ENCODE measurements at regions not wholly inside any gene's neighbourhood (a gene's known extent, or its start where the extent isn't known, plus 50 kb on each side); places are given as distances from the start of the nearest gene placed in this dataset.

- WGBS (ENCODE audit: insufficient coverage), result 75% methylated on average over 8 of the region's 10 CpGs
- POLR2A ChIA-PET, result no interaction called here
- no peak overlapping the region for H3K9ac ChIP-seq (ENCODE audit: low read length)
Measured at GRCh38 chr16:17845031-17845430, 374.3 kb upstream of the XYLT1 start.

DNA sequence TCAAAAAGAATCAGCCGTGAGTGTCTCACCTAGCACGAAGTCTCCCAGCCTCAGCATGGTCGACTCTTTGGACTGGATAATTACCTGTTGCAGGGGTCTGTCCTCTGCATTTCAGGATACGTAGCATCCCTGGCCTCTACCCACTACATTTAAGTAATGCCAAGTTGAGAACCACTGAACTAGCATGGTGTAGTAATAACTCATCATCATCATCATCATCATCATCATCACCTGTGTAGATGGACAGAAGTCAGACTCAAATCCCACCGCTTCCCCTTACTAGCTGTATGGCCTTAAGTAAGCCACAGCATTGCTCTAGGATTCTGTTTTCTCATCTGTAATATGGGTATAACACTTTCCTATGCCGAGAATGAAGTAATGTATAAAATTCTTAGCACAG, 373.1 kb upstream of the XYLT1 start:
- TF ChIP-seq, protein P1, sequence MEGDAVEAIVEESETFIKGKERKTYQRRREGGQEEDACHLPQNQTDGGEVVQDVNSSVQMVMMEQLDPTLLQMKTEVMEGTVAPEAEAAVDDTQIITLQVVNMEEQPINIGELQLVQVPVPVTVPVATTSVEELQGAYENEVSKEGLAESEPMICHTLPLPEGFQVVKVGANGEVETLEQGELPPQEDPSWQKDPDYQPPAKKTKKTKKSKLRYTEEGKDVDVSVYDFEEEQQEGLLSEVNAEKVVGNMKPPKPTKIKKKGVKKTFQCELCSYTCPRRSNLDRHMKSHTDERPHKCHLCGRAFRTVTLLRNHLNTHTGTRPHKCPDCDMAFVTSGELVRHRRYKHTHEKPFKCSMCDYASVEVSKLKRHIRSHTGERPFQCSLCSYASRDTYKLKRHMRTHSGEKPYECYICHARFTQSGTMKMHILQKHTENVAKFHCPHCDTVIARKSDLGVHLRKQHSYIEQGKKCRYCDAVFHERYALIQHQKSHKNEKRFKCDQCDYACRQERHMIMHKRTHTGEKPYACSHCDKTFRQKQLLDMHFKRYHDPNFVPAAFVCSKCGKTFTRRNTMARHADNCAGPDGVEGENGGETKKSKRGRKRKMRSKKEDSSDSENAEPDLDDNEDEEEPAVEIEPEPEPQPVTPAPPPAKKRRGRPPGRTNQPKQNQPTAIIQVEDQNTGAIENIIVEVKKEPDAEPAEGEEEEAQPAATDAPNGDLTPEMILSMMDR (IDR thresholded peaks at IDR 0.05), result no peak
- TF ChIP-seq EZH2 (IDR thresholded peaks at IDR 0.05; ENCODE audit: borderline replicate concordance, insufficient read depth, low read depth, low read length, poor library complexity, severe bottlenecking), result no peak
- CTCF ChIA-PET, result no interaction called here
- POLR2A ChIA-PET, result no interaction called here
- Histone ChIP-seq H3K27ac (ENCODE audit: low read length in 2 of 2) (no peak overlapping the region), H3K9ac (ENCODE audit: low read length) (no peak overlapping the region), H4K20me1 (ENCODE audit: control insufficient read depth, insufficient read depth, low read length, poor library complexity, severe bottlenecking) (no peaks in the 10 kb centered on the region), H3K27me3 (replicated peaks in 1 of 4; ENCODE audit: control extremely low read depth in 1 of 4, control insufficient read depth in 3 of 4, insufficient read depth in 4 of 4, low read length in 3 of 4) (peaks cover 0 to 3% (median 0%) of the 10 kb centered on the region in 4 experiments), H3K9me3 (ENCODE audit: control extremely low read depth in 1 of 3, control insufficient read depth in 2 of 3, insufficient read depth in 1 of 3, low read length in 2 of 3) (peaks cover 0 to 4% (median 0%) of the 10 kb centered on the region in 3 donors), H2AFZ (ENCODE audit: insufficient read depth, low read depth, low read length, poor library complexity, severe bottlenecking) (no peak overlapping the region), H3K4me3 (ENCODE audit: control extremely low read depth in 1 of 5, extremely low read depth in 1 of 5, insufficient read depth in 1 of 5, low read depth in 2 of 5, low read length in 4 of 5) (no peak overlapping the region), H3K79me2 (ENCODE audit: control insufficient read depth, insufficient read depth, low read length) (no peaks in the 10 kb centered on the region), H3K4me2 (replicated peaks; ENCODE audit: low read depth, low read length, poor library complexity, severe bottlenecking) (no peak overlapping the region), H3K36me3 (replicated peaks in 1 of 2; ENCODE audit: control extremely low read depth in 1 of 2, control insufficient read depth in 1 of 2, extremely low read depth in 1 of 2, insufficient read depth in 2 of 2, low read length in 1 of 2) (no peaks in the 10 kb centered on the region), H3K4me1 (ENCODE audit: control insufficient read depth in 2 of 2, insufficient read depth in 2 of 2, low read length in 2 of 2) (no peaks in the 10 kb centered on the region)
- DNase-seq, result no peak
- intact Hi-C loops (cut with micrococcal nuclease), result no loop called here
- 92% methylated on average over 3 of the region's 6 CpGs for WGBS (ENCODE audit: insufficient coverage)
- no peak overlapping the region for H3K27ac Mint-ChIP-seq
- no peaks in the 10 kb centered on the region for H3K4me1 Mint-ChIP-seq
- peaks cover 24% of the 10 kb centered on the region for H3K27me3 Mint-ChIP-seq
- no peak overlapping the region for H3K4me3 Mint-ChIP-seq
- H3K9me3 Mint-ChIP-seq (ENCODE audit: insufficient read depth), result no peaks in the 10 kb centered on the region
- ATAC-seq (ENCODE audit: low read depth), result no peak

More at GRCh38 chr16:17845031-17845430, 374.3 kb upstream of the XYLT1 start:
- Mint-ChIP-seq H3K4me3 (no peak overlapping the region), H3K27ac (no peak overlapping the region), H3K4me1 (no peaks in the 10 kb centered on the region), H3K27me3 (peaks cover 17% of the 10 kb centered on the region), H3K9me3 (ENCODE audit: insufficient read depth) (no peaks in the 10 kb centered on the region)
- Histone ChIP-seq H3K4me3 (ENCODE audit: control extremely low read depth in 1 of 5, extremely low read depth in 1 of 5, insufficient read depth in 1 of 5, low read depth in 2 of 5, low read length in 4 of 5) (no peak overlapping the region), H3K4me2 (replicated peaks; ENCODE audit: low read depth, low read length, poor library complexity, severe bottlenecking) (no peak overlapping the region), H2AFZ (ENCODE audit: insufficient read depth, low read depth, low read length, poor library complexity, severe bottlenecking) (no peak overlapping the region), H3K4me1 (ENCODE audit: control insufficient read depth in 2 of 2, insufficient read depth in 2 of 2, low read length in 2 of 2) (no peaks in the 10 kb centered on the region), H3K27ac (ENCODE audit: low read length in 2 of 2) (no peak overlapping the region), H3K79me2 (ENCODE audit: control insufficient read depth, insufficient read depth, low read length) (no peaks in the 10 kb centered on the region), H4K20me1 (ENCODE audit: control insufficient read depth, insufficient read depth, low read length, poor library complexity, severe bottlenecking) (no peaks in the 10 kb centered on the region), H3K9me3 (ENCODE audit: control extremely low read depth in 1 of 3, control insufficient read depth in 2 of 3, insufficient read depth in 1 of 3, low read length in 2 of 3) (peaks cover 0 to 4% (median 0%) of the 10 kb centered on the region in 3 donors), H3K36me3 (replicated peaks in 1 of 2; ENCODE audit: control extremely low read depth in 1 of 2, control insufficient read depth in 1 of 2, extremely low read depth in 1 of 2, insufficient read depth in 2 of 2, low read length in 1 of 2) (no peaks in the 10 kb centered on the region), H3K27me3 (replicated peaks in 1 of 4; ENCODE audit: control extremely low read depth in 1 of 4, control insufficient read depth in 3 of 4, insufficient read depth in 4 of 4, low read length in 3 of 4) (peaks cover 0 to 3% (median 0%) of the 10 kb centered on the region in 4 experiments)
- CTCF ChIA-PET, result no interaction called here
- DNase-seq, result no peak
- TF ChIP-seq EZH2 (IDR thresholded peaks at IDR 0.05; ENCODE audit: borderline replicate concordance, insufficient read depth, low read depth, low read length, poor library complexity, severe bottlenecking), result no peak
- TF ChIP-seq, protein P1 (IDR thresholded peaks at IDR 0.05), result no peak
- ATAC-seq (ENCODE audit: low read depth), result no peak
- intact Hi-C loops (cut with micrococcal nuclease), result no loop called here

All from B cell (primary cell).